ENCODE measurements at regions not wholly inside any gene's neighbourhood (a gene's known extent, or its start where the extent isn't known, plus 50 kb on each side); places are given as distances from the start of the nearest gene placed in this dataset.

DNA sequence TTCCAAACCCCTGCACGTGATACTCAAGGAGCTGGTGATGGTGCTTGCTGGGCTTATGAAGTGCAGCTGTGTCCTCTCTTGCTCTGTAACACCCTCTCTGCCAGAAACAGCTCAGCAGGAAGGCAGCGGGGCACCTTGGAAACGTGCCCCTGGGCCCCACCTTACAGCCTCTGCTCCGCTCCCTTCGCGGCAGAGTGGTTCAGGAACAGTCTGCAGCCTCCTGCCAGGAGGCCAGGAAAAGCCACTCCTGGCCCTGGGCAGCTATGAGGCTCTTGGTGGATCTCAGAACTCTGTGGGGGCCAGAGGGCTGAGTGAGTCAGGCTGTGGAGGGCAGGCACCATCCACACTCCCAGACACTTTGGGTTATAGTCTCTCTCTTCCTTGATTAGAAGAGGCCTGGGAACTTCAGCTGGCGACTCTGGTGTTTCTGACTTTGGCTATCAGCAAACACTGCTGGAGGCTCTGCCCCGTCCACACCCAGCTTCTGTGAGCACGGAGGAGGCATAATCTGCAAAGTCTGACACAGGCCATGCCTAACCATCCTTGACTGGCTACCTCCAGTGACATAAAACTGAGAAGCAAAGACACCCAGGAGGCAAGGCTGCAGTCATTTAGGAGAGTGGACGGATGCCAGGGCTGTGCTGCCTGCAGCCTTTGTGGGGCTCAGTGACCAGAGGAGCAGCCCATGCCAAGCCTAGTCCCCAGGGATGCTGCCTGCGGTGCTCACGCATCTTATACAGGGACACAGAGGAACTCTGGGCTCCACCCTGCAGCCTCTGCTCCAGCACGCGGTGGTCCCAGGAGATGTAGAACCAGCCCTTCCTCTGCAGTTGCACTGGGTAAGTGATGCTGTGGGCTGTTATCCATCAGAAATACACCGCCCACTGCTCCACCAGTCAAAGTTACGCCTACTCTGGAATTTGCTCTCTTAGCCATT lies 65.3 kb downstream of the METRNL start:
- H3K4me3 ChIP-seq (ENCODE audit: low read length in 2 of 2) = no peak overlapping the region
- H3K4me1 ChIP-seq (ENCODE audit: control insufficient read depth, insufficient read depth, low read length) = peaks cover 4% of the 10 kb centered on the region
- no peak overlapping the region for H3K27ac ChIP-seq (ENCODE audit: low read length)
- no peak overlapping the region for H3K9ac ChIP-seq (ENCODE audit: low read length in 2 of 2)
- H3K36me3 ChIP-seq (ENCODE audit: control insufficient read depth in 2 of 2, insufficient read depth in 2 of 2, low read length in 2 of 2) = no peaks in the 10 kb centered on the region
- H3K27me3 ChIP-seq (ENCODE audit: control insufficient read depth in 1 of 2, insufficient read depth in 2 of 2, low read length in 2 of 2) = peaks cover 4 to 5% of the 10 kb centered on the region in 2 donors
- H3K9me3 ChIP-seq (ENCODE audit: control insufficient read depth in 2 of 2, low read length in 2 of 2) = peaks cover 0 to 5% of the 10 kb centered on the region in 2 donors

DNA sequence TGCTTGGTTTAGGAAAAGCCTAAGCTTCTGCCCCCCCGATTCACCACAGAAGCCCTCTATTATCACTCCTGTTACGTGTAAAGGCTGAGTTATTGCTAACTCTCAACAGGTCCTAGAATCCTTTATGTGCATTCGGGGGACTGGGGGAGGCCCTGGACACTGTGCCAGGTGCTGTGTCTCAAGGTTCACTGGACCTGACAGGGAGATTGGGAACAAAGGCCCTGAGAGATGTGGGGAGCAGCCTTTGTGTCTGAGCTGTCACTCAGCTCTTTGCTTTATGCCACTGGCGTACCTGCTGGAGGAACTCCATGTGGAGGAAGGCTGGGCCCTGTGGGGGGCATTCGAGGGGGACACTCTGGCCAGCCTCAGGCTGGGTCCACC lies 65.9 kb downstream of the METRNL start:
- Histone ChIP-seq H3K27ac (ENCODE audit: low read length) (no peak overlapping the region), H3K9me3 (ENCODE audit: control insufficient read depth in 2 of 2, low read length in 2 of 2) (peaks cover 0 to 5% of the 10 kb centered on the region in 2 donors), H3K9ac (ENCODE audit: low read length in 2 of 2) (no peak overlapping the region), H3K27me3 (ENCODE audit: control insufficient read depth in 1 of 2, insufficient read depth in 2 of 2, low read length in 2 of 2) (peaks cover 4 to 5% of the 10 kb centered on the region in 2 donors), H3K4me3 (ENCODE audit: low read length in 2 of 2) (no peak overlapping the region), H3K36me3 (ENCODE audit: control insufficient read depth in 2 of 2, insufficient read depth in 2 of 2, low read length in 2 of 2) (no peaks in the 10 kb centered on the region), H3K4me1 (ENCODE audit: control insufficient read depth, insufficient read depth, low read length) (peaks cover 4% of the 10 kb centered on the region)

DNA sequence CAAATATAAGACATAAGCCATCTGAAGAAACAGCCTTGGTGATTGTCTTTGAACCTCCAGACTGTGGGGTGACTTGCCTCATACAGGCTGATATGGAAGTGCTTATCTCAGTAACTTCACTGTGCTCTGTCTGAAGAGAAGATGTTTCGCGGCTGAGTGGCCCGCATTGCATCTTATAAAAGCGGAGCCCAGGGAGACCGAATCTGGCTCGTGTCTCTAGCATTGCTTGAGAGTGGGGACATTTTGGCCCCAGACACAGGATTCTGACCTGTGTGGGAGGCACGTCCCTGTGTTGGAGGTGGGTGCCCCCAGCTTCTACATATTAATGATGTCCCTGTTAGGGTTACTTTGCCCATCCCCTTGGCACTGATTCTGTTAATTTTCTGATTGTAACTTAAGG lies 66.4 kb downstream of the METRNL start:
- H3K4me1 ChIP-seq (ENCODE audit: control insufficient read depth, insufficient read depth, low read length) = peaks cover 4% of the 10 kb centered on the region
- H3K27me3 ChIP-seq (ENCODE audit: control insufficient read depth in 1 of 2, insufficient read depth in 2 of 2, low read length in 2 of 2) = peaks cover 4 to 5% of the 10 kb centered on the region in 2 donors
- no peaks in the 10 kb centered on the region for H3K36me3 ChIP-seq (ENCODE audit: control insufficient read depth in 2 of 2, insufficient read depth in 2 of 2, low read length in 2 of 2)
- H3K27ac ChIP-seq (ENCODE audit: low read length) = no peak overlapping the region
- H3K4me3 ChIP-seq (ENCODE audit: low read length in 2 of 2) = no peak overlapping the region
- peaks cover 0 to 5% of the 10 kb centered on the region in 2 donors for H3K9me3 ChIP-seq (ENCODE audit: control insufficient read depth in 2 of 2, low read length in 2 of 2)
- no peak overlapping the region for H3K9ac ChIP-seq (ENCODE audit: low read length in 2 of 2)

DNA sequence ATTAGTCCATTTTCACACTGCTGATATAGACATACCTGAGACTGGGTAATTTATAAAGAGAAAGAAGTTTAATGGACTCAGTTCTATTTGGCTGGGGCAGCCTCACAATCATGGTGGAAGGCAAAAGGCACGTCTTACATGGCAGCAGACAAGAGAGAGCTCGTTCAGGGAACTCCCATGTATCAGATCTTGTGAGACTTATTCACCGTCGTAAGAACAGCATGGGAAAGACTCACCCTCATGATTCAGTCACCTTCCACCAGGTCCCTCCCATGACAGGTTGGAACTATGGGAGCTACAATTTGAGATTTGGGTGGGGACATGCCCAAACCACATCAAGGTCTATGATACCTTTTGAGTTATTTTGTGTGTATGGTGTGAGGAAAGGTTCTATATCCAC lies 66.9 kb downstream of the METRNL start:
- no peak overlapping the region for H3K27ac ChIP-seq (ENCODE audit: low read length)
- no peaks in the 10 kb centered on the region for H3K36me3 ChIP-seq (ENCODE audit: control insufficient read depth in 2 of 2, insufficient read depth in 2 of 2, low read length in 2 of 2)
- H3K27me3 ChIP-seq (ENCODE audit: control insufficient read depth in 1 of 2, insufficient read depth in 2 of 2, low read length in 2 of 2) = peaks cover 4 to 5% of the 10 kb centered on the region in 2 donors

DNA sequence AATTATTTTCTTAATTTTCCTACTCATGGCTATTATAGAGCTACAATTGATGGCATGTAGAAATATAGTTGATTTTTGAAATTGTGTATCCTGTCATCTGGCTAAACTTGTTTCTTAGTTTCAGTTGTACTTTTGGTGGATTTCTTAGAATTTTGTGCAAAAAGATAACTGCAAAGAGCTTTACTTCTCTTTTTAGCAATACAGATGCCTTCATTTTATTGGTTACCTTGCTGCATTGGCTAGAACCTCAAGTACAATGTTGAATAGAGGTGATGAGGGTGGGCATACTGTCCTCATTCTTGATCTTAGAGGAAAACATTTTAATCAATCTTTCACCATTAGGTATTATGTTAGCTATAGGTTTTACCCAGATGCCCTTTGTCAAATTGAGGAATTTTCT lies 67.9 kb downstream of the METRNL start:
- H3K27me3 ChIP-seq (ENCODE audit: control insufficient read depth in 1 of 2, insufficient read depth in 2 of 2, low read length in 2 of 2) = peaks cover 6 to 8% of the 10 kb centered on the region in 2 donors
- H3K9me3 ChIP-seq (ENCODE audit: control insufficient read depth in 2 of 2, low read length in 2 of 2) = peaks cover 0 to 5% of the 10 kb centered on the region in 2 donors
- peaks cover 8% of the 10 kb centered on the region for H3K4me1 ChIP-seq (ENCODE audit: control insufficient read depth, insufficient read depth, low read length)
- no peak overlapping the region for H3K9ac ChIP-seq (ENCODE audit: low read length in 2 of 2)
- H3K27ac ChIP-seq (ENCODE audit: low read length) = no peak overlapping the region
- no peaks in the 10 kb centered on the region for H3K36me3 ChIP-seq (ENCODE audit: control insufficient read depth in 2 of 2, insufficient read depth in 2 of 2, low read length in 2 of 2)
- H3K4me3 ChIP-seq (ENCODE audit: low read length in 2 of 2) = no peak overlapping the region

More for the DNA sequence above, 66.9 kb downstream of the METRNL start:
- Histone ChIP-seq H3K9ac (ENCODE audit: low read length in 2 of 2) (no peak overlapping the region), H3K4me3 (ENCODE audit: low read length in 2 of 2) (no peak overlapping the region), H3K9me3 (ENCODE audit: control insufficient read depth in 2 of 2, low read length in 2 of 2) (peaks cover 0 to 5% of the 10 kb centered on the region in 2 donors), H3K4me1 (ENCODE audit: control insufficient read depth, insufficient read depth, low read length) (peaks cover 7% of the 10 kb centered on the region)

DNA sequence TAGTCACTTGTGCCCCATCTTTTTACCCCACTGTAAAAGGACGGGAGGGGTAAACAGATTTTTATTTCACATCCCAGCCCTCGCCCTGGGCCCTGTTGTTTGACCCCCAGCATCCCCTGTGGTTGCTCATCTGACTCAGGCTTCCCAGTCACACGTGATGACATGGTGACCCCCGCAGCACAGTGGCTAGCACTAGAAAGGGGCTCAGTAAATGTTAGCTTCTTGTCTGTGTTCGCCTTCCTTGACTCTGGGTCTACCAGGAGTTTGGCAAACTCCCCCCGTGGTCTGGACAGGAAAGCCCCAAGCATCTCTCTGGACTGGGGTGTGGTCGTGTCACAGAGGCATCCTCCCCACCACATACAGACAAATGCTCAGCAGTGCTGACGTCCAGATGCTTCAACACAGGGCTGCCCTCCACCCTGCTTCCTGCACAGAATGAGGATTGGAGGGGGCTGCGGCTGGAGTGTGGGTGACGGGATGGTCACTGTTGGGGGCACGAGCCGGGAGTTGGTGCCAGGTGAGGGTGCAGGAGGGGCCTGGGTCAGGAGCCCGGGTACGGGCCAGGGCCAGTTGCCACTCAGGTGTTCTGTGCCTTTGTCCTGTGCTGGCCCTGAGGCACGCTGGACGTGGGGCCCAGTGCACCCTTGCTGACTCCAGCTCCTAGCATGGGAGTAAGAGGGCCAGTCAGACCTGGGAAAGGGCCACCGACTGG lies 69.1 kb downstream of the METRNL start:
- Histone ChIP-seq H3K4me3 (ENCODE audit: low read length in 2 of 2) (no peak overlapping the region), H3K9me3 (ENCODE audit: control insufficient read depth in 2 of 2, low read length in 2 of 2) (no peaks in the 10 kb centered on the region), H3K27ac (ENCODE audit: low read length) (no peak overlapping the region), H3K4me1 (ENCODE audit: control insufficient read depth, insufficient read depth, low read length) (peaks cover 11% of the 10 kb centered on the region), H3K9ac (ENCODE audit: low read length in 2 of 2) (no peak overlapping the region), H3K27me3 (ENCODE audit: control insufficient read depth in 1 of 2, insufficient read depth in 2 of 2, low read length in 2 of 2) (peaks cover 6 to 8% of the 10 kb centered on the region in 2 donors), H3K36me3 (ENCODE audit: control insufficient read depth in 2 of 2, insufficient read depth in 2 of 2, low read length in 2 of 2) (no peaks in the 10 kb centered on the region)

DNA sequence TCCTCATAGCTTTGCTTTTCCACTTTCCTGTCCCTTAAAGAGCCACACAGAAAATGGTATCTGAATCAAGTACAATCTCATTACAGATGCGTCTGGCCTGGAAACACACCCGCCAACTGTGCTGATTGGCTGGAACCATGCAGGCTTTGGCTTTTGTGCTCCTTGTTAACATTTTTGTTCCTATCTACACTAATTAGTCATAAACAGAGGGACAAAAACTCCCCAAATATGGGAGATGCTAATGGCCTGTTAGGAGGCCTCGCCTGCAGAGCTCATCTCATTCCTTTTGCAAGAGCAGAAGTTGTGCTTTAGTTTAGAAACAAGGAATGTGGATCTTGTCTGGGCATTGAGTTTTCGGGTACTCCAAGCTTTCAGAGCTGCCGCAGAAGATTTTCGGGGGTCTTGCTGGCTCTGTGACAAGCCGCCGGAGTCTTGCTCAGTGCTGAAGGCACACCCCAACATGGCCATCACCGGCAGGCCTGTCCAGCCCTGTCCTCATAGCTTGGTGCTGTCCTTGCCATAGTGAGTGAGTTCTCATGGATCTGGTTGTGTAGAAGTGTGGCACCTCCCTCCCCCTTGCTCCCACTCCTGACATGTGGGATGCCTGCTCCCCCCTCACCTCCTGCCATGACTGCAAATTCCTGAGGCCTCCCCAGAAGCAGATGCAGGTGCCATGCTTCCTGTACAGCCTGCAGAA lies 69.8 kb downstream of the METRNL start:
- H3K9ac ChIP-seq (ENCODE audit: low read length in 2 of 2) = no peak overlapping the region
- H3K36me3 ChIP-seq (ENCODE audit: control insufficient read depth in 2 of 2, insufficient read depth in 2 of 2, low read length in 2 of 2) = no peaks in the 10 kb centered on the region
- no peak overlapping the region for H3K4me3 ChIP-seq (ENCODE audit: low read length in 2 of 2)
- no peaks in the 10 kb centered on the region for H3K9me3 ChIP-seq (ENCODE audit: control insufficient read depth in 2 of 2, low read length in 2 of 2)
- peaks cover 6 to 8% of the 10 kb centered on the region in 2 donors for H3K27me3 ChIP-seq (ENCODE audit: control insufficient read depth in 1 of 2, insufficient read depth in 2 of 2, low read length in 2 of 2)
- H3K4me1 ChIP-seq (ENCODE audit: control insufficient read depth, insufficient read depth, low read length) = peaks cover 11% of the 10 kb centered on the region
- no peak overlapping the region for H3K27ac ChIP-seq (ENCODE audit: low read length)

DNA sequence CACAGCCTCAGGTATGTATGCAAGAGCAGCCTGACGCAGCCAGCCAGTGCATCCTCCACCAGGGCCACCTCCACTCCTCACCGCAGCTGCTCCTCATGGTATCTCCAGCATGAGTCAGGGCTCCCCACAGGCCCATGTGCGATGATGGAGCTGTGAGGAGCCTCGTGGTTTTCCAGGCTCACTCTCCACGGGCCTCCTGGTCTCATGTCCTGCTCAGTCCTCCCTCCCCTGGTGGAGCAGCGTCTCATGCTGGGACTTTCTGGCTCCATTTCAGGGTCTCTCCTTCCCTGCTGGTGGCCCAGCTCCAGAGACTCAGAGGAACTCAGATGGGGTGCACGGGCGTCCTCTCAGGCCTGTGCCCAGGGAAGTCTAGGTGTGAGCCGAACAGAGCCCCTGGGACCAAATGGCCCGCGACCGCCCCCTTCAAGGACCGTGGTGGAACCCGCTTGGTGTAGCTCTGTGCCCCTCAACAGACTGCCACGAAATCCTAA lies 70.4 kb downstream of the METRNL start:
- no peaks in the 10 kb centered on the region for H3K9me3 ChIP-seq (ENCODE audit: control insufficient read depth in 2 of 2, low read length in 2 of 2)
- peaks cover 6 to 8% of the 10 kb centered on the region in 2 donors for H3K27me3 ChIP-seq (ENCODE audit: control insufficient read depth in 1 of 2, insufficient read depth in 2 of 2, low read length in 2 of 2)
- no peaks in the 10 kb centered on the region for H3K36me3 ChIP-seq (ENCODE audit: control insufficient read depth in 2 of 2, insufficient read depth in 2 of 2, low read length in 2 of 2)
- H3K9ac ChIP-seq (ENCODE audit: low read length in 2 of 2) = no peak overlapping the region
- no peak overlapping the region for H3K27ac ChIP-seq (ENCODE audit: low read length)
- no peak overlapping the region for H3K4me3 ChIP-seq (ENCODE audit: low read length in 2 of 2)
- peaks cover 7% of the 10 kb centered on the region for H3K4me1 ChIP-seq (ENCODE audit: control insufficient read depth, insufficient read depth, low read length)

DNA sequence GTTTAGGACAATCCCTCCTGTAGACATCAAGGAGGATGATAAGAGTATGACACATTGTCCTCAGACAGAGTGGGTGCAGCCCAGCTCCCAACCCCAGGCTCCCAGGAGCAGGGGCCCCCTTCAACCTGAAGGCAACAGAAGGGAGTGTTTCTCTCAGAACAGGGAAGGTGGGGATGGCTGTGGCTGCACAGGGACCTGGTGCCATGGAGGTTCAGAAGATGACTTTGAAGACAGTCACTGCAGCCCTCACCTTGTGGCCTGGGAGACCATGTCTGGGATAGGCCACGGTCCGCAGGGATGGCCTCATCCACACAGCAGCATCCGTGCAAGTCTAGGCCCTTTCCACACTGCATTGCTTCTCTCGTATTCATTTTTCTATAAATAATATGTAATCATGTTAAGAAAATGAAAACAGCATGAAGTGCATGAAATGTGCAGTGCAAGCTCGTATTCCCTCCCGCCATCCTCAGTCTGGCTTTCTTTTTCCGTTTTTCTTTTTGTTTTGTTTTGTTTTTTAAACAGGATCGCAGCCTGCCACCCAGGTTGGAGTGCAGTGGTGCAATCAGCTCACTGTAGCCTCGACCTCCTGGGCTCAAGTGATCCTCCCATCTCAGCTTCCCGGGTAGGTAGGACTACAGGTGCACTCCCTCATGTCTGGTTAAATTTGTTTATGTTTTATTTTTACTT lies 71.1 kb downstream of the METRNL start:
- peaks cover 7% of the 10 kb centered on the region for H3K4me1 ChIP-seq (ENCODE audit: control insufficient read depth, insufficient read depth, low read length)
- H3K27me3 ChIP-seq (ENCODE audit: control insufficient read depth in 1 of 2, insufficient read depth in 2 of 2, low read length in 2 of 2) = peaks cover 2 to 5% of the 10 kb centered on the region in 2 donors
- no peak overlapping the region for H3K4me3 ChIP-seq (ENCODE audit: low read length in 2 of 2)
- no peaks in the 10 kb centered on the region for H3K9me3 ChIP-seq (ENCODE audit: control insufficient read depth in 2 of 2, low read length in 2 of 2)
- no peak overlapping the region for H3K27ac ChIP-seq (ENCODE audit: low read length)
- H3K36me3 ChIP-seq (ENCODE audit: control insufficient read depth in 2 of 2, insufficient read depth in 2 of 2, low read length in 2 of 2) = no peaks in the 10 kb centered on the region
- no peak overlapping the region for H3K9ac ChIP-seq (ENCODE audit: low read length in 2 of 2)

DNA sequence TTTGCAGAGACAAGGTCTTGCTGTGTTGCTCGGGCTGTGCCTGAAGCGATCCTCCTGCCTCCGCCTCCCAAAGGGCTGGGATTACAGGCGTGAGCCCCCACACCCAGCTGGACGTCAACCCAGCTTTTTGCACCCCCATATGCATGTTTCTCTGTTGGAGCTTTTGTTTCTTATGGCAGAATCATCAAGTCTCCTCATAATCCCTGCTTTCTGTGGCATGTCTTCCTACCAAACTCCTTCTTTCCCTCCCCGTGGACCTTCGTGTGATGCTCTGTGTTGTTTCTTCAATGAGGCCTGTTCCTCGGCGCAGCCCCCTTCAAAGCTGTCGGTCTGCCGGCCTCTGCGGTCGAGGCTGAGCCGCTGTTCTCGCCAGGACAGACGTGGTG lies 71.6 kb downstream of the METRNL start:
- H3K4me1 ChIP-seq (ENCODE audit: control insufficient read depth, insufficient read depth, low read length) = peaks cover 7% of the 10 kb centered on the region
- H3K27me3 ChIP-seq (ENCODE audit: control insufficient read depth in 1 of 2, insufficient read depth in 2 of 2, low read length in 2 of 2) = peaks cover 2 to 3% of the 10 kb centered on the region in 2 donors
- H3K9ac ChIP-seq (ENCODE audit: low read length in 2 of 2) = no peak overlapping the region
- no peak overlapping the region for H3K4me3 ChIP-seq (ENCODE audit: low read length in 2 of 2)
- H3K27ac ChIP-seq (ENCODE audit: low read length) = no peak overlapping the region
- H3K36me3 ChIP-seq (ENCODE audit: control insufficient read depth in 2 of 2, insufficient read depth in 2 of 2, low read length in 2 of 2) = no peaks in the 10 kb centered on the region
- H3K9me3 ChIP-seq (ENCODE audit: control insufficient read depth in 2 of 2, low read length in 2 of 2) = no peaks in the 10 kb centered on the region
